Fibroblast of skin of right biceps (primary cell): ENCODE measurements at regions not wholly inside any gene's neighbourhood (a gene's known extent, or its start where the extent isn't known, plus 50 kb on each side); places are given as distances from the start of the nearest gene placed in this dataset.

Source experiments
- DNase-seq: peaks from one replicate; pipeline ENCODE4 v3.0.0-alpha.2; 2013

GRCh38 chr3:106323586-106323985, 454.8 kb upstream of the CBLB start:
- no peak for DNase-seq

- peak; percentile 70 for DNase-seq
Observed at GRCh38 chr3:106326941-106327695, 458.3 kb upstream of the CBLB start.

- no peak for DNase-seq
Observed at GRCh38 chr3:106327696-106328025, 458.8 kb upstream of the CBLB start.

- DNase-seq = no peak
Observed at GRCh38 chr3:106328224-106328623, 459.4 kb upstream of the CBLB start.

GRCh38 chr3:106329521-106329920, 460.7 kb upstream of the CBLB start:
- DNase-seq = no peak

GRCh38 chr3:106331636-106332035, 462.8 kb upstream of the CBLB start:
- DNase-seq = no peak

GRCh38 chr3:106332129-106332528, 463.3 kb upstream of the CBLB start:
- DNase-seq = no peak

GRCh38 chr3:106332884-106333283, 464.1 kb upstream of the CBLB start:
- DNase-seq = peak; percentile 25

GRCh38 chr3:106333911-106334618, 465.3 kb upstream of the CBLB start:
- DNase-seq = peak; percentile 61

GRCh38 chr3:106336619-106337018, 467.8 kb upstream of the CBLB start:
- DNase-seq = no peak

GRCh38 chr3:106337116-106337515, 468.3 kb upstream of the CBLB start:
- DNase-seq = peak; percentile 56

GRCh38 chr3:106338582-106339214, 469.9 kb upstream of the CBLB start:
- DNase-seq = no peak

GRCh38 chr3:106339551-106339950, 470.7 kb upstream of the CBLB start:
- peak; percentile 52 for DNase-seq

GRCh38 chr3:106341087-106341486, 472.3 kb upstream of the CBLB start:
- DNase-seq = peak; percentile 29

GRCh38 chr3:106341586-106342162, 472.9 kb upstream of the CBLB start:
- DNase-seq = no peak

GRCh38 chr3:106342386-106342785, 473.6 kb upstream of the CBLB start:
- DNase-seq = no peak

- DNase-seq = no peak
Observed at GRCh38 chr3:106343811-106344210, 475.0 kb upstream of the CBLB start.

GRCh38 chr3:106345353-106346027, 476.7 kb upstream of the CBLB start:
- peak; percentile 98 for DNase-seq

- DNase-seq = no peak
Observed at GRCh38 chr3:106347350-106347749, 478.5 kb upstream of the CBLB start.

- no peak for DNase-seq
Observed at GRCh38 chr3:106348139-106348690, 479.4 kb upstream of the CBLB start.

- no peak for DNase-seq
Observed at GRCh38 chr3:106349191-106349881, 480.5 kb upstream of the CBLB start.

- no peak for DNase-seq
Observed at GRCh38 chr3:106355873-106356272, 487.1 kb upstream of the CBLB start.
